ENCODE measurements at regions not wholly inside any gene's neighbourhood (a gene's known extent, or its start where the extent isn't known, plus 50 kb on each side); places are given as distances from the start of the nearest gene placed in this dataset.

GRCh38 chr1:188499690-188500089 lies 1670.9 kb downstream of the PLA2G4A start:
- Mint-ChIP-seq H3K4me1 (no peaks in the 10 kb centered on the region), H3K9me3 (peaks cover 18% of the 10 kb centered on the region), H3K27me3 (no peaks in the 10 kb centered on the region), H3K36me3 (ENCODE audit: low read depth) (no peaks in the 10 kb centered on the region), H3K4me3 (no peak overlapping the region), H3K27ac (no peak overlapping the region)
- ATAC-seq (ENCODE audit: low read depth) (no peak), DNase-seq (no peak)
- intact Hi-C loops (cut with micrococcal nuclease), result no loop called here
- TF ChIP-seq, protein P1, sequence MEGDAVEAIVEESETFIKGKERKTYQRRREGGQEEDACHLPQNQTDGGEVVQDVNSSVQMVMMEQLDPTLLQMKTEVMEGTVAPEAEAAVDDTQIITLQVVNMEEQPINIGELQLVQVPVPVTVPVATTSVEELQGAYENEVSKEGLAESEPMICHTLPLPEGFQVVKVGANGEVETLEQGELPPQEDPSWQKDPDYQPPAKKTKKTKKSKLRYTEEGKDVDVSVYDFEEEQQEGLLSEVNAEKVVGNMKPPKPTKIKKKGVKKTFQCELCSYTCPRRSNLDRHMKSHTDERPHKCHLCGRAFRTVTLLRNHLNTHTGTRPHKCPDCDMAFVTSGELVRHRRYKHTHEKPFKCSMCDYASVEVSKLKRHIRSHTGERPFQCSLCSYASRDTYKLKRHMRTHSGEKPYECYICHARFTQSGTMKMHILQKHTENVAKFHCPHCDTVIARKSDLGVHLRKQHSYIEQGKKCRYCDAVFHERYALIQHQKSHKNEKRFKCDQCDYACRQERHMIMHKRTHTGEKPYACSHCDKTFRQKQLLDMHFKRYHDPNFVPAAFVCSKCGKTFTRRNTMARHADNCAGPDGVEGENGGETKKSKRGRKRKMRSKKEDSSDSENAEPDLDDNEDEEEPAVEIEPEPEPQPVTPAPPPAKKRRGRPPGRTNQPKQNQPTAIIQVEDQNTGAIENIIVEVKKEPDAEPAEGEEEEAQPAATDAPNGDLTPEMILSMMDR (IDR thresholded peaks at IDR 0.05), result no peak
- ChIA-PET POLR2A (no interaction called here), CTCF (no interaction called here)

DNA sequence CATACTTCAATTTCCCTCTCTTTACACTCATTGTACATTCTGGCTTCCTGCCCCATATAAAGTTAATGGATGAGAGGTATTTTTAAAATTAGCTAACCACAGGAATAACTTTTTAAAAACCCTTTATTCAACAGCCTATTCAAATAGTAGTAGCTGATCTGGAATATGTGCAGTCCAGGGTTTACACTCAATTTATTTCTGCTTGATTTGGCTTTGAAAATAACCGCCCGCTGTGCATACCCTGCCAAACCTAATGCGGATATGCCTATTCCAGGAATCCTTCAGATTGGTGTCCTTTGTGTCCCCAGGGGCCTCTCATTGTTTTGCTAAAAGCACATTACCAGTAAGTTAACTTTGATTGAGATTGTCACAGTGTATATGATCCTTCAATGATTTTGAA lies 1686.2 kb downstream of the PLA2G4A start:
- H3K27me3 Mint-ChIP-seq, result no peaks in the 10 kb centered on the region

DNA sequence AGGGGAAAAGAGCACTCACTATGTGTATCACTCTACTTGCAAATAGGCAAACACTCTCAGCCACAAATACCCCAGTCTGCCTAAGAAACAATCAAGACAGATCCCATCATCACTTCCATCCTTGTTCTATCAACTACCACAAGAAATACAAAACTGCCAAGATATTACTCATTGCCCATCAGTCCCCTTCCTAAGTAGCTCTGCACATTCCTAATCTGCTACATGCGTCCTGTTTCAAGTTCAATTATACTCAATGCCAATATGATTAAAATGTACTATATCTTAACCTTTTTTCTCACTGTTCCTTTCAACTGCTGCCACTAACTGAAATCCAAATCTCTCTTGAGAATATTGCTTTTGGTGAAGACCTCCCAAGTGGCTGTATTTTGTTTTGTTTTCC lies 1688.4 kb downstream of the PLA2G4A start:
- DNase-seq (no peak), ATAC-seq (ENCODE audit: low read depth) (no peak)
- Mint-ChIP-seq H3K27ac (no peak overlapping the region), H3K4me1 (no peaks in the 10 kb centered on the region), H3K36me3 (ENCODE audit: low read depth) (no peaks in the 10 kb centered on the region), H3K9me3 (peaks cover 5% of the 10 kb centered on the region), H3K27me3 (no peaks in the 10 kb centered on the region), H3K4me3 (no peak overlapping the region)
- CTCF ChIA-PET, result no interaction called here
- POLR2A ChIA-PET, result no interaction called here
- TF ChIP-seq, protein P1 (IDR thresholded peaks at IDR 0.05), result no peak
- intact Hi-C loops (cut with micrococcal nuclease), result no loop called here

More for the DNA sequence above, 1686.2 kb downstream of the PLA2G4A start:
- Mint-ChIP-seq H3K4me3 (no peak overlapping the region), H3K27ac (no peak overlapping the region), H3K36me3 (ENCODE audit: low read depth) (no peaks in the 10 kb centered on the region), H3K9me3 (peaks cover 4% of the 10 kb centered on the region), H3K4me1 (no peaks in the 10 kb centered on the region)
- DNase-seq (no peak), ATAC-seq (ENCODE audit: low read depth) (no peak)
- ChIA-PET POLR2A (no interaction called here), CTCF (no interaction called here)
- intact Hi-C loops (cut with micrococcal nuclease), result no loop called here
- TF ChIP-seq, protein P1 (IDR thresholded peaks at IDR 0.05), result no peak

DNA sequence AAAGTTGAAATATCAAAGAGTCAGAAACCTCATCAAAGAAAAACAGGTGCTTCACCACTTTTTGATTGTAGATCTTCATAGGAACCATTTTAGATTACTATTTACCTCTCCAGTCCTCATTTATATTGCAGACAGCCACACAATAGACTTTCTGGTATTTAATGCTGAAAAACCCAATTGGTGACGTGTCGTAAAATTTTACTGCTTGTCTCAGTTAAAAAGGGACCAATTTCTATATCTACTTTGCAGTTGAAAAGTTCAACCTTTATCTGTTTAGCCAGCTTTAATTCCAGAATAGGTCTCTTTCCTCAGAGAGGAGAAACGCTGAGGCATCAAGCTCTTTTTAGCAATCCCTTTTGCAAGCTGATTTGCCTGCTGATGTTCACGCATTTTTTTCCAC lies 1722.4 kb downstream of the PLA2G4A start:
- TF ChIP-seq, protein P1 (IDR thresholded peaks at IDR 0.05), result no peak
- DNase-seq (no peak), ATAC-seq (ENCODE audit: low read depth) (no peak)
- no peak overlapping the region for H3K27ac Mint-ChIP-seq
- H3K27me3 Mint-ChIP-seq, result no peaks in the 10 kb centered on the region
- no peaks in the 10 kb centered on the region for H3K4me1 Mint-ChIP-seq
- POLR2A ChIA-PET, result no interaction called here
- H3K9me3 Mint-ChIP-seq, result peaks cover 4% of the 10 kb centered on the region
- H3K36me3 Mint-ChIP-seq (ENCODE audit: low read depth), result no peaks in the 10 kb centered on the region
- intact Hi-C loops (cut with micrococcal nuclease), result no loop called here
- CTCF ChIA-PET, result no interaction called here
- H3K4me3 Mint-ChIP-seq, result no peak overlapping the region

DNA sequence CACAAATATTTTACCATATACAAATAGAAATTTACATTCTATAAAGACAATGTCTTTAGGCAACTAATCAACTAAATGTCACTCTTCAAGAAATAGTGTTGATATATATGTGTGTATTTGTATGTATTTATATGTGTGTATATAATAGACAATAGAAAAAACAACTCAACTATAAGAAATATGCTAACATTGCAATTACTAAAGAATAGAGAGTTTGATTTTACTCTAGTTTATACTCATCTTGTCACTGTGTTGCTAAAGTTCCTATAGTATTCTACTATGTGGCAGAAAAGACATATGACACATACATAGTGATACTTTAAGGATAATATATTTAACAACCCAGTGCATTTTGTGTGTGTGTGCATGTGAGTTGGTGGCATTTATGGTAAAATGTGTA lies 1728.3 kb downstream of the PLA2G4A start:
- Mint-ChIP-seq H3K27ac (no peak overlapping the region), H3K4me3 (no peak overlapping the region), H3K36me3 (ENCODE audit: low read depth) (no peaks in the 10 kb centered on the region), H3K4me1 (no peaks in the 10 kb centered on the region), H3K27me3 (no peaks in the 10 kb centered on the region), H3K9me3 (peaks cover 2% of the 10 kb centered on the region)
- intact Hi-C loops (cut with micrococcal nuclease), result no loop called here
- ATAC-seq (ENCODE audit: low read depth) (no peak), DNase-seq (no peak)
- POLR2A ChIA-PET, result no interaction called here
- TF ChIP-seq, protein P1 (IDR thresholded peaks at IDR 0.05), result no peak
- CTCF ChIA-PET, result no interaction called here

Measured in activated B cell treated with CpG ODN at 0.5 μM for 24 hours (primary cell).